HuH-7.5 (cell line): ENCODE measurements at regions not wholly inside any gene's neighbourhood (a gene's known extent, or its start where the extent isn't known, plus 50 kb on each side); places are given as distances from the start of the nearest gene placed in this dataset.

Source experiments
- DNase-seq: peaks from one replicate; pipeline ENCODE4 v3.0.0; 2011; ENCODE audit warnings: low spot score

GRCh38 chr2:104045071-104045470 lies 808.8 kb upstream of the POU3F3 start:
- no peak for DNase-seq

- DNase-seq: no peak
These were observed 807.4 kb upstream of the POU3F3 start for GRCh38 chr2:104046466-104046865.

- DNase-seq: no peak
These were observed 806.4 kb upstream of the POU3F3 start for GRCh38 chr2:104047516-104047915.

- no peak for DNase-seq
These were observed 804.5 kb upstream of the POU3F3 start for GRCh38 chr2:104049438-104049837.

- DNase-seq: no peak
These were observed 803.9 kb upstream of the POU3F3 start for GRCh38 chr2:104049981-104050380.

GRCh38 chr2:104050656-104051242 lies 803.2 kb upstream of the POU3F3 start:
- no peak for DNase-seq

GRCh38 chr2:104051766-104052165 lies 802.1 kb upstream of the POU3F3 start:
- DNase-seq: no peak

GRCh38 chr2:104052356-104052755 lies 801.6 kb upstream of the POU3F3 start:
- no peak for DNase-seq

GRCh38 chr2:104056451-104056850 lies 797.5 kb upstream of the POU3F3 start:
- no peak for DNase-seq

- DNase-seq: no peak
These were observed 785.2 kb upstream of the POU3F3 start for GRCh38 chr2:104068665-104069064.

- no peak for DNase-seq
These were observed 776.3 kb upstream of the POU3F3 start for GRCh38 chr2:104077573-104077972.

GRCh38 chr2:104078431-104079157 lies 775.3 kb upstream of the POU3F3 start:
- DNase-seq: no peak

- no peak for DNase-seq
These were observed 765.2 kb upstream of the POU3F3 start for GRCh38 chr2:104088745-104089144.

- no peak for DNase-seq
These were observed 763.5 kb upstream of the POU3F3 start for GRCh38 chr2:104090407-104090806.

GRCh38 chr2:104091894-104092293 lies 762.0 kb upstream of the POU3F3 start:
- DNase-seq: no peak

GRCh38 chr2:104092886-104093285 lies 761.0 kb upstream of the POU3F3 start:
- no peak for DNase-seq

- DNase-seq: no peak
These were observed 751.3 kb upstream of the POU3F3 start for GRCh38 chr2:104102615-104103014.

- no peak for DNase-seq
These were observed 744.6 kb upstream of the POU3F3 start for GRCh38 chr2:104109356-104109755.

GRCh38 chr2:104118889-104119288 lies 735.0 kb upstream of the POU3F3 start:
- DNase-seq: no peak

- DNase-seq: no peak
These were observed 733.7 kb upstream of the POU3F3 start for GRCh38 chr2:104120171-104120570.

GRCh38 chr2:104125096-104125495 lies 728.8 kb upstream of the POU3F3 start:
- no peak for DNase-seq

GRCh38 chr2:104127049-104127770 lies 726.7 kb upstream of the POU3F3 start:
- DNase-seq: no peak

- DNase-seq: no peak
These were observed 713.6 kb upstream of the POU3F3 start for GRCh38 chr2:104140361-104140760.
